GM19468 (cell line): ENCODE measurements at regions not wholly inside any gene's neighbourhood (a gene's known extent, or its start where the extent isn't known, plus 50 kb on each side); places are given as distances from the start of the nearest gene placed in this dataset.

ENCODE experiments used
- ATAC-seq: cut with Tn5 transposase; IDR thresholded peaks from one replicate; pipeline ENCODE4 v1.9.1; 2021; ENCODE audit warnings: mild to moderate bottlenecking, moderate library complexity, moderate number of reproducible peaks; ENCODE audit not compliant: unreplicated experiment; ENCODE audit errors: extremely low read depth

- no peak for ATAC-seq
These were observed 1852.1 kb upstream of the PIK3C3 start for GRCh38 chr18:40102903-40103302.

- ATAC-seq = no peak
These were observed 1855.4 kb upstream of the PIK3C3 start for GRCh38 chr18:40099641-40100040.

- no peak for ATAC-seq
These were observed 1858.4 kb upstream of the PIK3C3 start for GRCh38 chr18:40096675-40097074.

- ATAC-seq = no peak
These were observed 1860.6 kb upstream of the PIK3C3 start for GRCh38 chr18:40094441-40094840.

GRCh38 chr18:40088130-40088529 is 1866.9 kb upstream of the PIK3C3 start:
- ATAC-seq = no peak

- no peak for ATAC-seq
These were observed 1875.2 kb upstream of the PIK3C3 start for GRCh38 chr18:40079786-40080185.

- ATAC-seq = no peak
These were observed 1879.4 kb upstream of the PIK3C3 start for GRCh38 chr18:40075616-40076015.

GRCh38 chr18:40072761-40073160 is 1882.3 kb upstream of the PIK3C3 start:
- ATAC-seq = no peak

GRCh38 chr18:40066368-40066767 is 1888.7 kb upstream of the PIK3C3 start:
- ATAC-seq = no peak

- no peak for ATAC-seq
These were observed 1891.5 kb upstream of the PIK3C3 start for GRCh38 chr18:40063488-40063887.

- no peak for ATAC-seq
These were observed 1893.9 kb upstream of the PIK3C3 start for GRCh38 chr18:40061086-40061485.

GRCh38 chr18:40060562-40060961 is 1894.5 kb upstream of the PIK3C3 start:
- ATAC-seq = no peak

GRCh38 chr18:40058811-40059570 is 1896.0 kb upstream of the PIK3C3 start:
- ATAC-seq = no peak

- no peak for ATAC-seq
These were observed 1898.8 kb upstream of the PIK3C3 start for GRCh38 chr18:40056079-40056692.

GRCh38 chr18:40055262-40055661 is 1899.8 kb upstream of the PIK3C3 start:
- no peak for ATAC-seq

GRCh38 chr18:40049716-40050115 is 1905.3 kb upstream of the PIK3C3 start:
- ATAC-seq = no peak

- no peak for ATAC-seq
These were observed 1906.0 kb upstream of the PIK3C3 start for GRCh38 chr18:40048886-40049650.

GRCh38 chr18:40048253-40048652 is 1906.8 kb upstream of the PIK3C3 start:
- no peak for ATAC-seq

- ATAC-seq = no peak
These were observed 1908.4 kb upstream of the PIK3C3 start for GRCh38 chr18:40046596-40046995.

GRCh38 chr18:40041951-40042350 is 1913.1 kb upstream of the PIK3C3 start:
- ATAC-seq = no peak

- ATAC-seq = no peak
These were observed 1914.5 kb upstream of the PIK3C3 start for GRCh38 chr18:40040574-40040973.
